Liver (tissue), 3 donors: ENCODE measurements at regions not wholly inside any gene's neighbourhood (a gene's known extent, or its start where the extent isn't known, plus 50 kb on each side); places are given as distances from the start of the nearest gene placed in this dataset.
A peak's percentile ranks its signal among the peaks of the same experiment; 100 is the strongest.
"Not testable (repeated sequence)": the region's sequence is repeated elsewhere in the genome, so short reads cannot be mapped to it uniquely, and the experiment has no call there.

Source experiments
- CTCF ChIP-seq: fragments of 150-350 bp; IDR thresholded peaks from 2 replicates; pipeline ENCODE4 v1.5.1; 2017; ENCODE audit warnings: improper control_type of control experiment, low read depth, low read length; ENCODE audit not compliant: missing input control
- GABPA ChIP-seq, 2 donors: IDR thresholded peaks in 1 of 2; conservative IDR thresholded peaks in 1 of 2; 2 replicates each; pipeline ENCODE4 v1.6.1; 2016; ENCODE audit warnings: antibody characterized with exemption in 2 of 2, mild to moderate bottlenecking in 1 of 2, moderate library complexity in 1 of 2
- HNF4A ChIP-seq, 2 donors: conservative IDR thresholded peaks; 2 replicates each; pipeline ENCODE4 v1.6.1; 2016; ENCODE audit warnings: antibody characterized with exemption in 2 of 2, mild to moderate bottlenecking in 2 of 2
- JUND ChIP-seq, 2 donors: IDR thresholded peaks; 2 replicates each; pipeline ENCODE4 v1.6.1; 2016; ENCODE audit warnings: antibody characterized with exemption in 2 of 2
- MAX ChIP-seq: IDR thresholded peaks from 2 replicates; pipeline ENCODE4 v1.6.1; 2016; ENCODE audit warnings: antibody characterized with exemption
- RAD21 ChIP-seq, 2 donors: IDR thresholded peaks; 2 replicates each; pipeline ENCODE4 v1.6.1; 2016; ENCODE audit warnings: antibody characterized with exemption in 2 of 2, mild to moderate bottlenecking in 2 of 2
- REST ChIP-seq: IDR thresholded peaks from 2 replicates; pipeline ENCODE4 v1.6.1; 2016; ENCODE audit warnings: antibody characterized with exemption, mild to moderate bottlenecking
- SP1 ChIP-seq: IDR thresholded peaks from 2 replicates; pipeline ENCODE4 v1.6.1; 2018; ENCODE audit warnings: antibody characterized with exemption, mild to moderate bottlenecking
- TAF1 ChIP-seq: conservative IDR thresholded peaks from 2 replicates; pipeline ENCODE4 v1.6.1; 2016; ENCODE audit warnings: antibody characterized with exemption, mild to moderate bottlenecking
- YY1 ChIP-seq: IDR thresholded peaks from 2 replicates; pipeline ENCODE4 v1.6.1; 2016; ENCODE audit warnings: antibody characterized with exemption, mild to moderate bottlenecking
- donor health status: healthy.
- donor health status: healthy.

- not testable (repeated sequence) for TF ChIP-seq TAF1; CTCF; HNF4A (conservative IDR thresholded peaks at IDR 0.05); YY1; JUND (IDR thresholded peaks at IDR 0.05); GABPA (IDR thresholded peaks at IDR 0.05 in 1 of 2, conservative IDR thresholded peaks at IDR 0.05 in 1 of 2); MAX; REST
- TF ChIP-seq SP1 (peak; percentile 57), RAD21 (IDR thresholded peaks at IDR 0.05) (peak in 1 of 2 donors; percentile 12)
Measured at GRCh38 chr15:49734089-49734488, 113.2 kb downstream of the DTWD1 start.
